Testis (tissue), 2 donors: ENCODE measurements at regions not wholly inside any gene's neighbourhood (a gene's known extent, or its start where the extent isn't known, plus 50 kb on each side); places are given as distances from the start of the nearest gene placed in this dataset.

Source experiments
- CTCF ChIP-seq, 3 experiments: fragments of 450-650 bp in 2 of 3; fragments of 200-600 bp in 1 of 3; sonication (generic) in 1 of 3; IDR thresholded peaks; one replicate each; pipeline ENCODE4 v1.5.1; 2016 to 2019; ENCODE audit warnings: antibody characterized with exemption in 3 of 3, mild to moderate bottlenecking in 2 of 3, moderate library complexity in 1 of 3
- POLR2A ChIP-seq: fragments of 450-650 bp; IDR thresholded peaks from one replicate; pipeline ENCODE4 v1.6.1; 2017; ENCODE audit warnings: antibody characterized with exemption, mild to moderate bottlenecking, moderate library complexity

GRCh38 chr6:120965814-120966213 lies 368.5 kb downstream of the TBC1D32 start:
- TF ChIP-seq CTCF (IDR thresholded peaks at IDR 0.05) (no peak), POLR2A (no peak)
